PC-3 (cell line): ENCODE measurements at regions not wholly inside any gene's neighbourhood (a gene's known extent, or its start where the extent isn't known, plus 50 kb on each side); places are given as distances from the start of the nearest gene placed in this dataset.

Experiments
- CTCF ChIP-seq: fragments of 300-600 bp; sonication (generic); conservative IDR thresholded peaks from 2 replicates; pipeline ENCODE4 v1.5.1; 2017; ENCODE audit warnings: antibody characterized with exemption, low read depth, mild to moderate bottlenecking, low read length
- EZH2phosphoT487 ChIP-seq: fragments of 300-600 bp; sonication (generic); IDR thresholded peaks from 2 replicates; pipeline ENCODE4 v1.6.1; 2018; ENCODE audit warnings: mild to moderate bottlenecking, antibody characterized with exemption, low read length, borderline replicate concordance

- TF ChIP-seq CTCF (no peak), EZH2phosphoT487 (no peak)
Observed at GRCh38 chr15:57789225-57789624, 82.7 kb downstream of the POLR2M start.
